AG04449 (cell line): ENCODE measurements at regions not wholly inside any gene's neighbourhood (a gene's known extent, or its start where the extent isn't known, plus 50 kb on each side); places are given as distances from the start of the nearest gene placed in this dataset.

Experiments
- CTCF ChIA-PET: fragments of 350-600 bp; formaldehyde crosslinking; extraction: SDS; loops from one replicate; lab custom pipeline; 2021; ENCODE audit warnings: antibody characterized with exemption; lab: Yijun Ruan, JAX
- POLR2A ChIA-PET: fragments of 400-600, 350-600 bp; formaldehyde crosslinking; extraction: SDS; loops from one replicate; lab custom pipeline; 2020; ENCODE audit warnings: antibody characterized with exemption, inconsistent platforms; lab: Yijun Ruan, JAX
- DNase-seq: peaks from one replicate; pipeline ENCODE4 v3.0.0-alpha.2; 2010; ENCODE audit warnings: low read depth, low spot score
- H3K4me3 ChIP-seq: 2 replicates; pipeline ENCODE4 v1.5.1; 2011; ENCODE audit warnings: low read depth, mild to moderate bottlenecking, control low read depth, low read length
- CTCF ChIP-seq: IDR thresholded peaks from one replicate; pipeline ENCODE4 v1.5.1; 2011; ENCODE audit warnings: mild to moderate bottlenecking, moderate library complexity, low read length, control low read depth, inconsistent platforms; ENCODE audit not compliant: insufficient read depth; ENCODE audit errors: missing control alignments

GRCh38 chrX:9273744-9274143 lies 191.1 kb upstream of the TBL1X start:
- ChIA-PET POLR2A (no interaction called here), CTCF (no interaction called here)
- no peak for DNase-seq
- no peak for TF ChIP-seq CTCF
- no peak overlapping the region for H3K4me3 ChIP-seq

- H3K4me3 ChIP-seq: no peak overlapping the region
- CTCF ChIA-PET: no interaction called here
- TF ChIP-seq CTCF: no peak
- POLR2A ChIA-PET: no interaction called here
- DNase-seq: no peak
Measured at GRCh38 chrX:9278475-9279233, 186.2 kb upstream of the TBL1X start.

GRCh38 chrX:9279234-9279544 lies 185.7 kb upstream of the TBL1X start:
- DNase-seq: no peak
- CTCF ChIA-PET: no interaction called here
- POLR2A ChIA-PET: no interaction called here
- TF ChIP-seq CTCF: no peak
- no peak overlapping the region for H3K4me3 ChIP-seq

GRCh38 chrX:9280831-9281230 lies 184.0 kb upstream of the TBL1X start:
- CTCF ChIA-PET: no interaction called here
- POLR2A ChIA-PET: no interaction called here
- no peak overlapping the region for H3K4me3 ChIP-seq
- no peak for TF ChIP-seq CTCF
- no peak for DNase-seq

GRCh38 chrX:9282325-9282724 lies 182.5 kb upstream of the TBL1X start:
- POLR2A ChIA-PET: no interaction called here
- CTCF ChIA-PET: no interaction called here

GRCh38 chrX:9285342-9285771 lies 179.5 kb upstream of the TBL1X start:
- no peak overlapping the region for H3K4me3 ChIP-seq
- CTCF ChIA-PET: no interaction called here
- no peak for TF ChIP-seq CTCF
- POLR2A ChIA-PET: no interaction called here
- DNase-seq: no peak

More at GRCh38 chrX:9282325-9282724, 182.5 kb upstream of the TBL1X start:
- no peak for TF ChIP-seq CTCF
- no peak for DNase-seq
- H3K4me3 ChIP-seq: no peak overlapping the region
